Panc1 (cell line): ENCODE measurements at regions not wholly inside any gene's neighbourhood (a gene's known extent, or its start where the extent isn't known, plus 50 kb on each side); places are given as distances from the start of the nearest gene placed in this dataset.

Source experiments
- ATAC-seq: fragments of 200-7000 bp; cut with Tn5 transposase; 2 replicates; pipeline ENCODE4 v1.9.1; 2020; ENCODE audit warnings: mild to moderate bottlenecking, moderate library complexity
- BruUV-seq: library from RNA; stranded (reverse); fragments of 400-500 nt; replicated peaks from 2 replicates; lab custom pipeline; 2021; lab: Mats Ljungman, UMichigan
- CTCF ChIA-PET: fragments of 300-600 bp; sonication (Branson Sonifier 250); formaldehyde crosslinking; loops from one replicate; lab custom pipeline; 2022; ENCODE audit warnings: antibody characterized with exemption; lab: Charles Lee
- POLR2A ChIA-PET: fragments of 300-600 bp; sonication (Branson Sonifier 250); formaldehyde crosslinking; loops from one replicate; lab custom pipeline; 2022; ENCODE audit warnings: antibody characterized with exemption; lab: Charles Lee
- DNase-seq: peaks from one replicate; pipeline ENCODE4 v3.0.0-alpha.2; 2010; ENCODE audit warnings: low read depth, low spot score
- H3K27ac ChIP-seq: 2 replicates; pipeline ENCODE4 v1.5.1; 2011; ENCODE audit warnings: mild to moderate bottlenecking, low read length, inconsistent platforms
- H3K27me3 ChIP-seq: fragments of 200-500 bp; sonication (Bioruptor generic); 2 replicates; pipeline ENCODE4 v1.6.0; 2014; ENCODE audit warnings: low read length, inconsistent platforms; ENCODE audit not compliant: control insufficient read depth, insufficient read depth
- H3K36me3 ChIP-seq: fragments of 200-500 bp; sonication (Bioruptor generic); 2 replicates; pipeline ENCODE4 v1.5.1; 2014; ENCODE audit warnings: inconsistent platforms, mild to moderate bottlenecking, low read length, moderate library complexity; ENCODE audit not compliant: control insufficient read depth, insufficient read depth
- H3K4me1 ChIP-seq: 2 replicates; pipeline ENCODE4 v1.5.1; 2011; ENCODE audit warnings: inconsistent platforms, mild to moderate bottlenecking, low read length, moderate library complexity; ENCODE audit not compliant: control insufficient read depth, insufficient read depth
- H3K4me3 ChIP-seq, 2 experiments: 2 replicates each; pipeline ENCODE4 v1.5.1; 2011 to 2012; ENCODE audit warnings: low read depth in 2 of 2, low read length in 2 of 2, mild to moderate bottlenecking in 2 of 2, inconsistent platforms in 1 of 2, moderate library complexity in 1 of 2
- H3K9me3 ChIP-seq: fragments of 200-500 bp; sonication (Bioruptor generic); 2 replicates; pipeline ENCODE4 v1.5.1; 2014; ENCODE audit warnings: low read depth, mild to moderate bottlenecking, inconsistent platforms, low read length, moderate library complexity; ENCODE audit not compliant: control insufficient read depth, insufficient read depth
- POLR2AphosphoS5 ChIP-seq: IDR thresholded peaks from 2 replicates; pipeline ENCODE4 v1.6.1; 2012; ENCODE audit warnings: mild to moderate bottlenecking, low read depth, low read length, moderate library complexity
- REST ChIP-seq, 2 experiments: IDR thresholded peaks; 2 replicates each; pipeline ENCODE4 v1.6.1; 2011 to 2012; ENCODE audit warnings: low read depth in 2 of 2, control low read depth in 1 of 2, low read length in 1 of 2, mild to moderate bottlenecking in 1 of 2, moderate library complexity in 1 of 2; ENCODE audit not compliant: insufficient read depth in 1 of 2
- SIN3A ChIP-seq: IDR thresholded peaks from 2 replicates; pipeline ENCODE4 v1.6.1; 2012; ENCODE audit warnings: low read depth, mild to moderate bottlenecking, low read length, moderate library complexity, borderline replicate concordance; ENCODE audit not compliant: insufficient read depth
- TCF7L2 ChIP-seq: IDR thresholded peaks from 2 replicates; pipeline ENCODE4 v1.6.1; 2011; ENCODE audit warnings: mild to moderate bottlenecking, low read depth, low read length, inconsistent platforms
- in situ Hi-C: cut with HindIII; loops from 2 replicates; pipeline ENCODE4 v1.10.0; 2016; ENCODE audit warnings: low sequenced_read_pairs, low pct_unique_long_range_greater_than_20kb
- intact Hi-C: fragments of 100-400 bp; cut with micrococcal nuclease; formaldehyde crosslinking; loops from one replicate; pipeline ENCODE4 v1.10.0; 2022; ENCODE audit not compliant: unreplicated experiment
- TF ChIP-seq, protein P1 (sequence below): fragments of 450-650 bp; IDR thresholded peaks from 2 replicates; pipeline ENCODE4 v1.5.1; 2017; ENCODE audit warnings: mild to moderate bottlenecking

DNA sequence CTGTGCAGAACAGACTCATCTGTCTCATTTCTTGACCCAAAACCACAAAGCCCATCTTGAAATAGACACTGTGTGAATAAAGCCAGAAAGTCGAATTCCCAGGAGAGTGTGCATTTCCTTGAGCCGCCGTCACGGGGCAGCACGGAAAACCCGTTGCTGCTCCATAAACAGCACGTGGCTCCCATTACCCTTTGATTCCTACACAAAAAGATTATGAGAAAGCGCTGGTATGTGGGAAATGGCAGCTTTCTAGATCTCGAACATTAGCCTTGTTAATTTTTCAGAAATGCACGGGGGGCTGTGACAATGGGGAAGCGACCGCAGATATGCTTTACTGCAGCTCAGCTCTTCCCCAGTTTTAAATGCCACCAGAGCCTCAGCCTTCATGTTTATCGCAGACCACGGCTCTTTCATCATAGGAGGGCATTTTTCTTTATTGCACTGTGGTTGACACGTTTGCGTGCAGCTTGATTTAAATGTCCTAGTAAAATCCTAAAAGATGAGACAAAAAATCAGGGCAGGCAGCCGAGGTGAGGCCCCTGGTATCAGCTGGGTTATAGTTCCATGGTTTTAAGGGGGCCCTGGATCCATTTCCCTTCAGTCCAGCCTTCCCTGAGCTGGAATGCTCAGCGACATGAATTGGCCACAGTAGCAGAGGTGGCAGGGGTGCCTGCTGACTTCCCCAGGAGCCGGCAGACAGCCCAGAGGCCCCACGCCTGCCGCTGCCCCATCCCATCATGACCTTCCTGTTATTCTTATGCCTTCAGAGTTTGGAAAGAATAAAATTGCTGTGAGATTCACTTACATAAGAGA, 249.3 kb downstream of the NDUFA10 start:
- H3K27ac ChIP-seq = no peak overlapping the region
- in situ Hi-C loops = no loop called here
- H3K9me3 ChIP-seq = no peaks in the 10 kb centered on the region
- H3K36me3 ChIP-seq = no peaks in the 10 kb centered on the region
- BruUV-seq = no TSS peak
- intact Hi-C loops = no loop called here
- DNase-seq (no peak), ATAC-seq (no peak)
- H3K27me3 ChIP-seq = peaks cover 11% of the 10 kb centered on the region; the same call in 1 of the 2 replicates
- ChIA-PET CTCF (no interaction called here), POLR2A (no interaction called here)
- H3K4me1 ChIP-seq = no peaks in the 10 kb centered on the region
- H3K4me3 ChIP-seq = no peak overlapping the region
- TF ChIP-seq POLR2AphosphoS5 (no peak), REST (IDR thresholded peaks at IDR 0.05; ENCODE audit: insufficient read depth in 1 of 2, low read depth in 2 of 2, low read length in 1 of 2) (no peak), SIN3A (no peak), TCF7L2 (no peak)
- TF ChIP-seq, protein P1, sequence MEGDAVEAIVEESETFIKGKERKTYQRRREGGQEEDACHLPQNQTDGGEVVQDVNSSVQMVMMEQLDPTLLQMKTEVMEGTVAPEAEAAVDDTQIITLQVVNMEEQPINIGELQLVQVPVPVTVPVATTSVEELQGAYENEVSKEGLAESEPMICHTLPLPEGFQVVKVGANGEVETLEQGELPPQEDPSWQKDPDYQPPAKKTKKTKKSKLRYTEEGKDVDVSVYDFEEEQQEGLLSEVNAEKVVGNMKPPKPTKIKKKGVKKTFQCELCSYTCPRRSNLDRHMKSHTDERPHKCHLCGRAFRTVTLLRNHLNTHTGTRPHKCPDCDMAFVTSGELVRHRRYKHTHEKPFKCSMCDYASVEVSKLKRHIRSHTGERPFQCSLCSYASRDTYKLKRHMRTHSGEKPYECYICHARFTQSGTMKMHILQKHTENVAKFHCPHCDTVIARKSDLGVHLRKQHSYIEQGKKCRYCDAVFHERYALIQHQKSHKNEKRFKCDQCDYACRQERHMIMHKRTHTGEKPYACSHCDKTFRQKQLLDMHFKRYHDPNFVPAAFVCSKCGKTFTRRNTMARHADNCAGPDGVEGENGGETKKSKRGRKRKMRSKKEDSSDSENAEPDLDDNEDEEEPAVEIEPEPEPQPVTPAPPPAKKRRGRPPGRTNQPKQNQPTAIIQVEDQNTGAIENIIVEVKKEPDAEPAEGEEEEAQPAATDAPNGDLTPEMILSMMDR = no peak

DNA sequence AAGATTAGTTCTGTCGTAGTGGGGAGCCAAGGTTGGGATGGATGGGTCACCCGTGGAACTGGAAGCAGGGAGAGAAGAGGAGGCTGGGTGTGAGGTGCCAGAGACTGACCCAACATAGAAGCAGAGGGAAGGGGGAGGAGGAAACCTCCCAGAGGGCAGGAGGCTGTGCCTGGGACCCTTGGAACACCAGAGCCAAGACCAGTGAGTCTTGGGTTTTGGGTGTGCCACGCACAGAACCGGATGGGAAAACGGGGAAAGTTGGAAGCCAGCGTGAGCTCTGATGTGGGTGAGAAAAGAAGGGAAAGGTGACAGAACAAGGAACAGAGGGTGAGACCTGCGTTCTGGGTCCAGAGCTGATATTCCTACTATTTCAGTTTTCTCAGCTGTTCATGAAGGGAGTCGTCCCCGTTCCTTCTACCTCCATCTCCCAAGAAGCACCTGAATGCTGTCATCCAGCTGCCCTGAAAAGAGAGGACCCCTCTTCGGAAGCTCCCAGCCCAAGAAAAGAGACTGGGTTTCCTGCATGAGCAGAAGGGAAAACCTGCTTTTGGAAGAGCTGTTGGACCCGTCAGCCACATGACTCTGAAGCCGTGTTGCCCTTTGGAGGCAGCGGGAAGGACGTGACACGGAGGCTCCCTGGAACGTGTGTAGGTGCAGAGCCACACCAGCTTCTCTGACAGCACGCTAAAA, 250.1 kb downstream of the NDUFA10 start:
- H3K27ac ChIP-seq = no peak overlapping the region
- no TSS peak for BruUV-seq
- POLR2A ChIA-PET = no interaction called here
- H3K9me3 ChIP-seq = no peaks in the 10 kb centered on the region
- TF ChIP-seq SIN3A (no peak), REST (IDR thresholded peaks at IDR 0.05; ENCODE audit: insufficient read depth in 1 of 2, low read depth in 2 of 2, low read length in 1 of 2) (no peak), TCF7L2 (no peak), POLR2AphosphoS5 (no peak)
- TF ChIP-seq, protein P1 = no peak
- peaks cover 11% of the 10 kb centered on the region; the same call in 1 of the 2 replicates for H3K27me3 ChIP-seq
- in situ Hi-C loops (no loop called here), intact Hi-C loops (no loop called here)
- no peak overlapping the region for H3K4me3 ChIP-seq
- ATAC-seq = no peak
- no peaks in the 10 kb centered on the region for H3K4me1 ChIP-seq
- CTCF ChIA-PET = no interaction called here
- no peak for DNase-seq
- no peaks in the 10 kb centered on the region for H3K36me3 ChIP-seq
